ENCODE measurements at regions not wholly inside any gene's neighbourhood (a gene's known extent, or its start where the extent isn't known, plus 50 kb on each side); places are given as distances from the start of the nearest gene placed in this dataset.

DNA sequence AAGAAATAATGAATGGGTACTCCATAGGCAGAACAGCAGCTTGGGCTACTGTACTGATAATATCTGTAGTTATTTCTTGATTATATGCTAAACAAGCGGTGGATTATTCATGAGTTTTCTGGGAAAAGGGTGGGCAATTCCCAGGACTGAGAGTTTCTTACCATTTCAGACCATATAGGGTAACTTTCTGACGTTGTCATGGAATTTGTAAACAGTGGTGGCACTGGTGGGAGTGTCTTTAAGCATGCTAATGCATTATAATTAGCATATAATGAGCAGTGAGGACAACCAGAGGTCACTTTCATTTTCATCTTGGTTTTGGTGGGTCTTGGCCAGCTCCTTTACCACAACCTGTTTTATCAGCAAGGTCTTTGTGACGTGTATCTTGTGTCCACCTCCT lies 399.7 kb downstream of the CDC14C start:
- no peaks in the 10 kb centered on the region for H3K36me3 ChIP-seq (ENCODE audit: control insufficient read depth, insufficient read depth, low read length)
- DNase-seq (ENCODE audit: extremely low read depth, insufficient read length) = no peak
- TF ChIP-seq, protein P1, sequence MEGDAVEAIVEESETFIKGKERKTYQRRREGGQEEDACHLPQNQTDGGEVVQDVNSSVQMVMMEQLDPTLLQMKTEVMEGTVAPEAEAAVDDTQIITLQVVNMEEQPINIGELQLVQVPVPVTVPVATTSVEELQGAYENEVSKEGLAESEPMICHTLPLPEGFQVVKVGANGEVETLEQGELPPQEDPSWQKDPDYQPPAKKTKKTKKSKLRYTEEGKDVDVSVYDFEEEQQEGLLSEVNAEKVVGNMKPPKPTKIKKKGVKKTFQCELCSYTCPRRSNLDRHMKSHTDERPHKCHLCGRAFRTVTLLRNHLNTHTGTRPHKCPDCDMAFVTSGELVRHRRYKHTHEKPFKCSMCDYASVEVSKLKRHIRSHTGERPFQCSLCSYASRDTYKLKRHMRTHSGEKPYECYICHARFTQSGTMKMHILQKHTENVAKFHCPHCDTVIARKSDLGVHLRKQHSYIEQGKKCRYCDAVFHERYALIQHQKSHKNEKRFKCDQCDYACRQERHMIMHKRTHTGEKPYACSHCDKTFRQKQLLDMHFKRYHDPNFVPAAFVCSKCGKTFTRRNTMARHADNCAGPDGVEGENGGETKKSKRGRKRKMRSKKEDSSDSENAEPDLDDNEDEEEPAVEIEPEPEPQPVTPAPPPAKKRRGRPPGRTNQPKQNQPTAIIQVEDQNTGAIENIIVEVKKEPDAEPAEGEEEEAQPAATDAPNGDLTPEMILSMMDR (IDR thresholded peaks at IDR 0.05; ENCODE audit: insufficient read depth, low read length, poor library complexity, severe bottlenecking) = no peak
- H3K4me3 ChIP-seq (replicated peaks; ENCODE audit: low read depth, low read length) = no peak overlapping the region
- H3K27me3 ChIP-seq (replicated peaks; ENCODE audit: control insufficient read depth, insufficient read depth, low read length) = no peaks in the 10 kb centered on the region

DNA sequence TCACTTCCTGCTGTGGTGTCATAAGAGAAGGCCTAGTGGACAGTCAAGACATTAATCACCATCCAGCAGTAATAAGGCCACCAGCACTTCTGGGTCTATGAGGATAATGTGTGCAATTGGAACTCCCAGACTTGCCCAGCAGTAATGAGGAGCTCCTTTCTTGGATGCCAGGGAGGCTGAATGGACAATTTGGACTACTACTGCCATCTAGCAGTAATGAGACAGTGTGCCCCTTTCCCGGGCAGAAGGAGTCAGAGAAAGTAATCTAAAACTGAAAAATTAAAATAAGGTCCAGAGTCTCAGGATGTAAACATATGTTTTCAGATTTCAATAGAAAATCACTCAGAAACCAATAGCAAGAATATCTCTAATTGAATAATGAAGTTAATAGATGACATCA lies 400.4 kb downstream of the CDC14C start:
- TF ChIP-seq, protein P1 (IDR thresholded peaks at IDR 0.05; ENCODE audit: insufficient read depth, low read length, poor library complexity, severe bottlenecking) = no peak
- no peak for DNase-seq (ENCODE audit: extremely low read depth, insufficient read length)
- Histone ChIP-seq H3K4me3 (replicated peaks; ENCODE audit: low read depth, low read length) (no peak overlapping the region), H3K36me3 (ENCODE audit: control insufficient read depth, insufficient read depth, low read length) (no peaks in the 10 kb centered on the region), H3K27me3 (replicated peaks; ENCODE audit: control insufficient read depth, insufficient read depth, low read length) (no peaks in the 10 kb centered on the region)

DNA sequence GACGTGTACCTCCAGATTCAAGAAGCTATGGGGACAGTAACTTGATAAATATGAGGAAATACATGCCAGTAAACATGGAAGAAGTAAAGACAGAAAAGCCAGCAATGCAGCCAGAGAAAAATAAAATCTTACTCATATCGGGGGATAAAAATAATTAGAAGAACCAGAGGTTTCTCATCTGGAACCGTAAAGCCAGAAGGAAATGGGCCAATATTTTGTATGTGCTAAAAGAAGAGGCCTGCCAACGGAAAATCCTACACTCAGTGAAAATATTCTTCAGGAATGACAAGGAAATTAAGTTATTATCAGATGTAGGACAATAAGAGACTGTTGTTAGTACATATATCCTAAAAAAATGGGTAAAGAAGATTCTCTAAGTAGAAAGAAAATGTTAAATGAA lies 401.2 kb downstream of the CDC14C start:
- H3K4me3 ChIP-seq (replicated peaks; ENCODE audit: low read depth, low read length) = no peak overlapping the region
- no peaks in the 10 kb centered on the region for H3K27me3 ChIP-seq (replicated peaks; ENCODE audit: control insufficient read depth, insufficient read depth, low read length)
- TF ChIP-seq, protein P1 (IDR thresholded peaks at IDR 0.05; ENCODE audit: insufficient read depth, low read length, poor library complexity, severe bottlenecking) = no peak
- DNase-seq (ENCODE audit: extremely low read depth, insufficient read length) = no peak
- H3K36me3 ChIP-seq (ENCODE audit: control insufficient read depth, insufficient read depth, low read length) = no peaks in the 10 kb centered on the region

DNA sequence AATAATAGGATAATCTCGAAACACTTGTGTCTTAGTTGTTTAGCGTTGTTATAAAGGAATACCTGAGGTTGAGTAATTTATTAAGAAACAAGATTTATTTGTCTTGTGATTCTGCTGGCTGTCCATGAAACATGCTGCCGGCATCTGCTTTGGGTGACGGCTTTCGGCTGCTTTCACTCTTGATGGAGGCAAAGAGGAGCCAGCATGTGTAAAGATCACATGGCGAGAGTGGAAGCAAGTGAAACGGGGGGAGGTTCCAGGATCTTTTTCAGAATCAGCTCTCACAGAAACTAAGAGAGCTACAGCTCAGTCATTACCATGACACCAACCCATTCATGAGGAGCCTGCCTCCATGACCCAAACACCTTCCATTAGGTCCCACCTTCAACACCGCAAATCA lies 402.8 kb downstream of the CDC14C start:
- no peaks in the 10 kb centered on the region for H3K36me3 ChIP-seq (ENCODE audit: control insufficient read depth, insufficient read depth, low read length)
- DNase-seq (ENCODE audit: extremely low read depth, insufficient read length) = no peak
- no peak overlapping the region for H3K4me3 ChIP-seq (replicated peaks; ENCODE audit: low read depth, low read length)
- H3K27me3 ChIP-seq (replicated peaks; ENCODE audit: control insufficient read depth, insufficient read depth, low read length) = no peaks in the 10 kb centered on the region
- TF ChIP-seq, protein P1 (IDR thresholded peaks at IDR 0.05; ENCODE audit: insufficient read depth, low read length, poor library complexity, severe bottlenecking) = no peak

DNA sequence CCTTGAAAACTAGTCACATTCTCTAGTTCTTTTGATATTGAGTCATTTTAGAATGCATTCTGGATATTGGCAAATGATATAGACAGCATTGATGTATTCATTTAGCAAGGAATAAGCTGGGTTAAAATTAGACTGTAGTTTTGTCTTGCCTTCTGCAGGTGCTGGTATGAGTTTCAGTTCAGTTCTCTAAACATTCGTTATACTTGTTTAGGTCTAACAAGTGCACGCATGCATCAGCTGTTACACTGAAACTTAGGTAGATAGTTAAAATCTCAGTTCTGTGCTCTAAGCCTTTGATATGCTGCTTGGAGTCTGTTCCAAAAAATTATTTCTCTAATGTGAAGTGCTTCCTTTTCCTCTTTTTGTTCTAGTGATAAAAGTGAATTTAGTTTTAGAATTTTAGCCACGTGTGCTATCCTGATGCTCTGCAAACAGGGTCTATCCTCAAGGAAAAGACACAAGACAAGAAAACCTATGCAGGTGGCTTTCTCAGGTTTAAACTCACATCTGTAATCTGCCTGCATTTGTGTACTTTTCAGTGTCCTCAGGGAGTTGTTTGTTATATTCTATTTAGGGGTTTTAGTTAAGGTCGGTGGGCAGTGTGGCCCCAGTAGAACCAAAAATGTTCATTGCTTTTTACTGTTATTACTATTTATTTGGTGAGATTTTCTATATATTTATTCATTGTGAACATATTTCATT lies 409.0 kb downstream of the CDC14C start:
- TF ChIP-seq, protein P1 (IDR thresholded peaks at IDR 0.05; ENCODE audit: insufficient read depth, low read length, poor library complexity, severe bottlenecking) = no peak

DNA sequence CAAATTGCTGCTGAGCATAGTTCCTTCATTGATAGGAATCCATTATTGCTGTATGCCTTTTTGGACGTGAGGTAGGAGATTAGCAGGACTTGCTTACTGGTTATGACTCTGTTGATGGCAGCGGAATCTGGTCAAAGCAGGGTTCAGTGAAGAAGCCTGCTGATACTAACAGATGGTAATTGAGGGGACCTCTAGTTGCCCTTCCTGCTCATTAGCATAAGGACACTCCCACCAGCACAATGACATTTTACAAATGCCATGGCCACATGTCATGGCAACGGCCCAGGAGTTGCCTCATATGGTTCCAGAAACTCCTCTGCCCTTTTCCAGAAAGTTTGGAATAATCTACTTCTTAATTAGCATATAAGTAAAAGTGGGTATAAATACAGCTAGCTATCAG lies 417.5 kb downstream of the CDC14C start:
- no peak overlapping the region for H3K4me3 ChIP-seq (replicated peaks; ENCODE audit: low read depth, low read length)
- TF ChIP-seq, protein P1 (IDR thresholded peaks at IDR 0.05; ENCODE audit: insufficient read depth, low read length, poor library complexity, severe bottlenecking) = no peak
- DNase-seq (ENCODE audit: extremely low read depth, insufficient read length) = no peak
- no peaks in the 10 kb centered on the region for H3K27me3 ChIP-seq (replicated peaks; ENCODE audit: control insufficient read depth, insufficient read depth, low read length)
- H3K36me3 ChIP-seq (ENCODE audit: control insufficient read depth, insufficient read depth, low read length) = no peaks in the 10 kb centered on the region

More for the DNA sequence above, 409.0 kb downstream of the CDC14C start:
- Histone ChIP-seq H3K27me3 (replicated peaks; ENCODE audit: control insufficient read depth, insufficient read depth, low read length) (no peaks in the 10 kb centered on the region), H3K4me3 (replicated peaks; ENCODE audit: low read depth, low read length) (no peak overlapping the region), H3K36me3 (ENCODE audit: control insufficient read depth, insufficient read depth, low read length) (no peaks in the 10 kb centered on the region)
- peak; percentile 15 for DNase-seq (ENCODE audit: extremely low read depth, insufficient read length)
